HFFc6 (cell line): ENCODE measurements at regions not wholly inside any gene's neighbourhood (a gene's known extent, or its start where the extent isn't known, plus 50 kb on each side); places are given as distances from the start of the nearest gene placed in this dataset.

ENCODE experiments used
- DNase-seq: peaks from one replicate; pipeline ENCODE4 v3.0.0-alpha.2; 2018
- H3K27ac Mint-ChIP-seq: 2 replicates; pipeline ENCODE4 v1.8.0; 2020; ENCODE audit warnings: mild to moderate bottlenecking, mixed read lengths
- H3K27me3 Mint-ChIP-seq: 2 replicates; pipeline ENCODE4 v1.8.0; 2021; ENCODE audit warnings: mild to moderate bottlenecking, moderate library complexity, mixed read lengths; ENCODE audit not compliant: insufficient read depth
- H3K36me3 Mint-ChIP-seq: 2 replicates; pipeline ENCODE4 v1.8.0; 2021; ENCODE audit warnings: low read depth, mixed read lengths
- H3K4me1 Mint-ChIP-seq: 2 replicates; pipeline ENCODE4 v1.8.0; 2020; ENCODE audit warnings: low read depth, mixed read lengths
- H3K4me3 Mint-ChIP-seq: 2 replicates; pipeline ENCODE4 v1.8.0; 2020; ENCODE audit warnings: mild to moderate bottlenecking, moderate library complexity, mixed read lengths
- H3K9me3 Mint-ChIP-seq: 2 replicates; pipeline ENCODE4 v1.8.0; 2020; ENCODE audit warnings: mild to moderate bottlenecking, mixed read lengths
- TF ChIP-seq, protein P1 (sequence below): fragments of 200-600 bp; sonication (generic); IDR thresholded peaks from 2 replicates; pipeline ENCODE4 v1.5.0; 2021; ENCODE audit warnings: antibody characterized with exemption, mild to moderate bottlenecking

- TF ChIP-seq, protein P1, sequence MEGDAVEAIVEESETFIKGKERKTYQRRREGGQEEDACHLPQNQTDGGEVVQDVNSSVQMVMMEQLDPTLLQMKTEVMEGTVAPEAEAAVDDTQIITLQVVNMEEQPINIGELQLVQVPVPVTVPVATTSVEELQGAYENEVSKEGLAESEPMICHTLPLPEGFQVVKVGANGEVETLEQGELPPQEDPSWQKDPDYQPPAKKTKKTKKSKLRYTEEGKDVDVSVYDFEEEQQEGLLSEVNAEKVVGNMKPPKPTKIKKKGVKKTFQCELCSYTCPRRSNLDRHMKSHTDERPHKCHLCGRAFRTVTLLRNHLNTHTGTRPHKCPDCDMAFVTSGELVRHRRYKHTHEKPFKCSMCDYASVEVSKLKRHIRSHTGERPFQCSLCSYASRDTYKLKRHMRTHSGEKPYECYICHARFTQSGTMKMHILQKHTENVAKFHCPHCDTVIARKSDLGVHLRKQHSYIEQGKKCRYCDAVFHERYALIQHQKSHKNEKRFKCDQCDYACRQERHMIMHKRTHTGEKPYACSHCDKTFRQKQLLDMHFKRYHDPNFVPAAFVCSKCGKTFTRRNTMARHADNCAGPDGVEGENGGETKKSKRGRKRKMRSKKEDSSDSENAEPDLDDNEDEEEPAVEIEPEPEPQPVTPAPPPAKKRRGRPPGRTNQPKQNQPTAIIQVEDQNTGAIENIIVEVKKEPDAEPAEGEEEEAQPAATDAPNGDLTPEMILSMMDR = no peak
- no peaks in the 10 kb centered on the region for H3K36me3 Mint-ChIP-seq
Observed at GRCh38 chr14:81681541-81681940, 147.9 kb upstream of the SEL1L start.

DNA sequence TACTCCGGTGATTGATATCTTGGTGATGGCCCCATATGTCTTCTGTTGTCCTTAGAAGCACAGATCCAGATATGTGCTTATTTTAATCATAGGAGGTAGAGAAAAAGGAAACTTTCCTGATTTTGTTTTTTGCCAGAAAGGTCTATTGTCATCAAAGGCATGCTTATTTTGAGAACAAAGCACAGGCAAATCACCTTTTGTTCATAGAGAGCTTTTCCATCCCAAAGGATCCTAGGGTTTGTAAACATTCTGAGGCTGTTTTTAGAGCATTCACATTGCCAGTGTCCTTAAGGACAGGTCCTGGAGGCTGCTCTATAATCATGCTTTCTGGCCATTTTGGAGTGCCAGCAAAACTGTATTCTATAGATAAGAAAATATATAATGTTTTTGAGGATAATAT lies 148.5 kb upstream of the SEL1L start:
- Mint-ChIP-seq H3K27ac (no peak overlapping the region), H3K4me3 (no peak overlapping the region), H3K9me3 (peaks cover 53% of the 10 kb centered on the region), H3K27me3 (no peaks in the 10 kb centered on the region), H3K4me1 (no peaks in the 10 kb centered on the region), H3K36me3 (no peaks in the 10 kb centered on the region)
- TF ChIP-seq, protein P1 = no peak
- DNase-seq = no peak

More at GRCh38 chr14:81681541-81681940, 147.9 kb upstream of the SEL1L start:
- Mint-ChIP-seq H3K4me3 (no peak overlapping the region), H3K27ac (no peak overlapping the region), H3K27me3 (no peaks in the 10 kb centered on the region), H3K4me1 (no peaks in the 10 kb centered on the region), H3K9me3 (peaks cover 57% of the 10 kb centered on the region)
- DNase-seq = no peak

- H3K36me3 Mint-ChIP-seq = no peaks in the 10 kb centered on the region
- H3K4me1 Mint-ChIP-seq = no peaks in the 10 kb centered on the region
- no peaks in the 10 kb centered on the region for H3K27me3 Mint-ChIP-seq
- DNase-seq = no peak
- TF ChIP-seq, protein P1 = no peak
- H3K9me3 Mint-ChIP-seq = peaks cover 47% of the 10 kb centered on the region
- no peak overlapping the region for H3K27ac Mint-ChIP-seq
- H3K4me3 Mint-ChIP-seq = no peak overlapping the region
Observed at GRCh38 chr14:81682701-81683100, 149.0 kb upstream of the SEL1L start.

GRCh38 chr14:81684696-81685095 lies 151.0 kb upstream of the SEL1L start:
- no peaks in the 10 kb centered on the region for H3K4me1 Mint-ChIP-seq
- H3K27ac Mint-ChIP-seq = no peak overlapping the region
- TF ChIP-seq, protein P1 = no peak
- peaks cover 52% of the 10 kb centered on the region for H3K9me3 Mint-ChIP-seq
- no peak overlapping the region for H3K4me3 Mint-ChIP-seq
- no peaks in the 10 kb centered on the region for H3K27me3 Mint-ChIP-seq
- no peak for DNase-seq
- no peaks in the 10 kb centered on the region for H3K36me3 Mint-ChIP-seq

DNA sequence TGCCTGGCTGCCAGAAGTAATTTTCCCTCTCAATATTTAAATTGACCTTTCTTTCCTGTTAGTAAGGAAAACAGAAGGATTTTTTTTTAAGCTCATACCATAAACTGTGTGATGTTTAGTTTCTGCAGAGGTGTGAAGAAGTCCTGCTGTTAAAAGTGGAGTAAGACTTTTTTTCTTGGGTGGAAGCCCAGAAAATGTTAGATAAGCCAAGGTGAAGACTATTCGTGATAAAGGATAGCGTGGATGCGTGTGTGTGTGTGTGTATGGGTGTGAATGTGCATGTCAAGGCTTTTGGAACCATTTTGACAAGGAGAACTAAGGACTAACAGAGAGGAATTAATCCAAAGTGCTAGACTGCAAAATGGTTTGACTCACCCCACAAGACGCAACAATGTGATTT lies 152.9 kb upstream of the SEL1L start:
- DNase-seq = no peak
- Mint-ChIP-seq H3K9me3 (peaks cover 57% of the 10 kb centered on the region), H3K36me3 (no peaks in the 10 kb centered on the region), H3K4me1 (no peaks in the 10 kb centered on the region), H3K27ac (no peak overlapping the region), H3K27me3 (no peaks in the 10 kb centered on the region), H3K4me3 (no peak overlapping the region)
- TF ChIP-seq, protein P1 = no peak

GRCh38 chr14:81691931-81692330 lies 158.3 kb upstream of the SEL1L start:
- DNase-seq = no peak
- Mint-ChIP-seq H3K9me3 (peaks cover 38% of the 10 kb centered on the region), H3K27me3 (no peaks in the 10 kb centered on the region), H3K4me3 (no peak overlapping the region), H3K27ac (no peak overlapping the region), H3K4me1 (no peaks in the 10 kb centered on the region), H3K36me3 (no peaks in the 10 kb centered on the region)
- TF ChIP-seq, protein P1 = no peak
